HG03045 (cell line): ENCODE measurements at regions not wholly inside any gene's neighbourhood (a gene's known extent, or its start where the extent isn't known, plus 50 kb on each side); places are given as distances from the start of the nearest gene placed in this dataset.

Source experiments
- ATAC-seq: cut with Tn5 transposase; IDR thresholded peaks from one replicate; pipeline ENCODE4 v1.9.1; 2021; ENCODE audit warnings: mild to moderate bottlenecking, moderate library complexity; ENCODE audit not compliant: unreplicated experiment

DNA sequence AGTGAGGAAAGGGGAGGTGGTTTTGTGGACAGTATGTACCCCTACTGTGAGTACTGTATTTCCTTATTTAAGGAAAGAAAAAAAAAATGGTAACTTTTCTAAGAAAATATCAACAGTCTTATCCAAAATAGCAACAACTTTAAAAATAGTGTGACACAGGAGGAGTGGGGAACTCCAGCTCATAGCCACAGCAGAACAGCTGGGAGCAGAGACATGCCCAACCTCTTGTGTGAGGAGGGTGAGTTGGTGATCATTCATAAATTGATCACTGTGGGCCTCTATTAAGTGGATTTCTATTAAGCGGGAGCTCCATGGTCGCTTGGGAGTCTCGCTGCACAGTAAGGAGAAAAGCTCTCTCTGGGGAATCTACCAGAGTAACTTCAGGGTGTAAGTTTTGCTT, 158.8 kb upstream of the DUSP10 start:
- no peak for ATAC-seq

DNA sequence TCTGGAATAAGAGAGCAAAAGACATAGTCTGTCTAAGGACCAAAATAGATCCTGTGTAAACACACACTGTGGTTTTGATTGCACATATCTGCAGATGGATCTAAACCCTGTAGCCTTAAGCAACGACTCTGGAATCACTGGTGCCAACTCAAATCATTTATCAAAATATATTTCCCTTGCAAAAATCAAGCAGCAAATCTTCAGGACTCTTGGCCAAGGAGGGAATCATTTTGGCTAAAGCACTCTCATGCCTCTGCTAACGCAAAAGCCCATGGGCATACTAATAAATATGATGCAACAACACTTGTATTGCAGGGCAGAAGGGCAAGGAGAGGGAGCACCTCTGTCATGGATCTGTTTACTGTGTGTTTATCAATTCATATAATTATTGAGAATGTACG, 155.4 kb upstream of the DUSP10 start:
- no peak for ATAC-seq

- no peak for ATAC-seq
These were observed 150.5 kb upstream of the DUSP10 start for GRCh38 chr1:221892301-221892830.

GRCh38 chr1:221891708-221892107, 149.8 kb upstream of the DUSP10 start:
- no peak for ATAC-seq

- no peak for ATAC-seq
These were observed 146.9 kb upstream of the DUSP10 start for GRCh38 chr1:221888801-221889200.

DNA sequence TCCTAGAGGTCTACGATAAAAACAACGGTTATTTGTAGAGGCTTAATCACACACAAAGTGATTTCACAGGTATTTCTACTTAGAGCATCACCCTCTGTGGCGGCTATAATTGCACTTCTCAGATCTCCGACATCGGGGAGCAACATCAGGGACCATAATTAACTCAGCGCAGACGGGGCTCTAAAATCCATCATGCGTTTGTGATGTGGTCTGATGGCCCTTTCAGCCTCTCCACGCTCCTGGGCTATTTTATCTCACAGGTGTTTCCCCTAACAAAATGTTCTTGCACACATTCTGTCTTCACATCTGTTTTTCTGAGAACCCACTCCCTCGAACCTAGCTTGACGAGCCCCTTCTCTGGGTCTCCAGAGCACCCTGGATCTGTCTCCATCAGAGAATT, 146.3 kb upstream of the DUSP10 start:
- no peak for ATAC-seq

DNA sequence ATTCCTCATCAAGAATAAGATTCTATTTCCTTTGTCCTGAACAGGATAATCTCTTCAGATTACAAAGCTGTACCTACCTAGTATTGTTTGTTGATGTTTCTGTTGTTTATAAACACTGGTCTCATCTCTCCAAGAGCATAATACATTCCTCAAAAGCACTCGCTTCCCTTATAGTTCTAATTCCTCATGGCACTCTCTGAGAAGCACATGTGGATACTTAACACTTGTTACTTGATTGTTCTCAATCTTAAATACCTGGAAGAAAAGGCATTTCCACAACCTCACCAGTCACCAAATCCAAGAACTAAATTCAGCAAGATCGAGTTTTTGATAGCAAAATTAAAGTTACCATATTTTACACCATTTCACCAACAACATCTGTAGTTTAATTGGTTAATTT, 145.9 kb upstream of the DUSP10 start:
- no peak for ATAC-seq

GRCh38 chr1:221887415-221887746, 145.5 kb upstream of the DUSP10 start:
- no peak for ATAC-seq

- no peak for ATAC-seq
These were observed 145.0 kb upstream of the DUSP10 start for GRCh38 chr1:221886743-221887414.

GRCh38 chr1:221886311-221886710, 144.4 kb upstream of the DUSP10 start:
- no peak for ATAC-seq

- ATAC-seq, result no peak
These were observed 142.9 kb upstream of the DUSP10 start for GRCh38 chr1:221884821-221885220.

DNA sequence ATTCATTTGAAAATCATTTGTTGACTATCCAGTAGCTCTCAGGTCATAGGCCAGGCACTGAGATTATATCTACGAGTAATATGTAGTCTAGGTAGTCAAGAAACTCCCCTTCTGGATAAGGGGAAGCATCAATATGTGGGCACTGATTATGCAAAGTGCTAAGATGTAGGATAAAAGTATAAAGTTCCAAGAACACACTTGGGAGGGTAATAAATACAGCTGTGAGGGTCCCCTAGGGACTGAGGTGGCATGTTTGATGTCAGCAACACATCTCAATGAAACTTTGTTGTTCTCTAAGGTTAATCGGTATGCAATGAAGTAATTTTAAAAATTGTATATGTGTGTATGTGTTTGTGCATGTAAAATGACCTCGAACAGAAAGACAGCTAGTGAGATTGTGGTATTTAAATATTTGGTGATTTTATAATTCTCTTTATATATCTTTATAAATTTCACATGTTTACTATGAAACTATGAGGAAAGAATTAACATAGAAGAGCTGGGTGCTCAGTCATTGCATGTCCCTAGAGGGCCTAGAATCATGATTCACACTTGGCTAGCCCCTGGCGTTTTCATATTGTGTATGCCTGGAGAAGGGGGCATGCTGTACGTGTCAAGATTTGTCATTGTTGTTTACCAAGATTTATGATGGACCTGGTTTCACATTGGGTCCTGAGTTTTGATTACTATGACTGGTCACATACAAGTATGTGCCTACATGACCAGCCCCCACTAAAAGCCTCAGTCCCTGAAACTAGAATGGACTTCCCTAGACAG, 140.1 kb upstream of the DUSP10 start:
- ATAC-seq, result no peak

- no peak for ATAC-seq
These were observed 138.3 kb upstream of the DUSP10 start for GRCh38 chr1:221880182-221880581.

GRCh38 chr1:221878134-221878533, 136.2 kb upstream of the DUSP10 start:
- ATAC-seq, result peak; percentile 81

DNA sequence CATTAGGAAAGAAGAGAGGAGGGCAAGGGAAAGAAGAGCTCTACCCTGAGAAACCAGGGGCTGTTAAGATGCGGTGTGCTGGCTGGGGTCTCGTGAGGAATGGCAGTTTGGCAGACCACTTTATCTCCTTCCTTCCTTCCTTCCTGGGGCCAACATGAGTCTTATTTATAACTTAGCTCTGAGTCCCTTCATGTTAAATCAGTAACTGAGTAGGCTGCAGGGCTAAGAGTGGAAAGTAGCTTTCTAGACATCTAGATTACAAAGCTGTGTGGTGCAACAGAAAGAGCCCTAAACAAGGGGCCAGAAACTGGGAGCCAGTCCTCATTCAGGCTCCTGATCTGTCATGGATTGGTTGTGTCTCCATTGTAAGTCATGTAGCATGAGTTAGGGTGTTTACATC, 135.4 kb upstream of the DUSP10 start:
- no peak for ATAC-seq

DNA sequence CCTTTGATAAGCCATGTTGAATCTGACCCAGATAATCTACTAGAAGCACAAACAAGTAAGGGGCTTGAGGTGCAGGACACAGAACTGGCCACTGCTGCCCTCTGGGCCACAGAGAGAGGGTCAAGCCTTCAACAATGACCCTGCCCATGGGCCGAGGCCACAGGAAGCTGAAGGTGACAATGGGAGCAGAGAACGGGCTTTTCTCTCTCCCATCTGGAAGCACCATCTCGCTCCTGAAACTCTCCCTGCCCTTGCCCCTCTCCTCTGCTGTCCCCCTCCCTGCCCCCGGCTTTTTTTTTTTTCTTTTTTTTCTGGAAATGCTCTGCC, 133.1 kb upstream of the DUSP10 start:
- ATAC-seq, result no peak

GRCh38 chr1:221874285-221875003, 132.6 kb upstream of the DUSP10 start:
- no peak for ATAC-seq

- no peak for ATAC-seq
These were observed 131.8 kb upstream of the DUSP10 start for GRCh38 chr1:221873673-221874072.

DNA sequence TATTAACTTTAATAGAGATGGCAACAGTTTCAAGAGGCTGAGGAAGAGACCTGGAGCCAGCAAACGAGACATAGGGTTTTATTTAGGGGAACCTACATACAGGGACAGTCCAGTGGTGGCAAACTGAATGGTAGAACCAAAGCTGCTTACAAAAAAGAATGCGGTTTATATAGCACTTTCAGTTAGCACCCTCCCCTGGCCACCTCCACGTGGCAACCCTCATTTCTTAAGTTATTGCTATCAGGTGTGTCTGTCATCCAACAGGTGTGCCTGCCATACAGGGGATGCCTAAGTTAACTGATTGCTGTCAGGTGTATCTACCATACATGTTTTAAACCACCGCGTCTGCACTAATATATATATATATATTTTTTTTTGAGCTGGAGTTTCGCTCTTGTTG, 129.2 kb upstream of the DUSP10 start:
- ATAC-seq, result no peak

- no peak for ATAC-seq
These were observed 127.9 kb upstream of the DUSP10 start for GRCh38 chr1:221869779-221870178.

DNA sequence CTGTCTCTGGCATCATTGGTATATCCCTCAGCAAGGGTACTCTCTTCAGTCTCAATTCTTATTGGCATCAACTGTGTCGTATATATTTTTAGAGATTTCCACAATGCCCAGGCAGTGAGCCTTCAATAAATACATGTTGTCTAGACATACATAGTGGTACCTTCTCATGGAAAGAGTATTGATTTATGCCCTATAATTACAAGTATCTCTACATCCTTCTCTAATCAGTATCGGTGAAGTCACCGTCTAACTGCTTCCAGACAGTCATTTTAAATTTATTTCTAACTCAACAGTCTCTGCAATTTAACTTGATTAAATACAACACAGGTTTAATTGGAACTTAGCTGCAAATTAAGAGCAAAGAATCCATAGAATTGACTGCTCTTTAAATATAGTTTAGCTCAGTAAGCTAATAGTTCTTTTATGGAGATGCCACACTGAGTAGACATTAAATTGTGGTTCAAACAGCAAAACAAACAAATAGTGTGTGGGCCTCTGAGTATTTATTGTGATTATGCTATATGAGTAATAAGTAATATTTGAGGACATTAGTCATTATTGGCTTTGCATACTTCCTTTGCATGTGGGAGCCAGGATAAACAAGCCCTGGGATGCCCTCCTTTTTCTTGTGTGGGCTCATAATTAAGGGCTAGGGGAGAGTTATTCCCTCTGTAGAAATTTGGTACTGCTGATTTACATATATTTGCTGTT, 126.9 kb upstream of the DUSP10 start:
- ATAC-seq, result no peak
